HEK293 (cell line): ENCODE measurements at regions not wholly inside any gene's neighbourhood (a gene's known extent, or its start where the extent isn't known, plus 50 kb on each side); places are given as distances from the start of the nearest gene placed in this dataset.

Experiments used
- BCL11B ChIP-seq: fragments of 450-650 bp; formaldehyde crosslinking; IDR thresholded peaks from 2 replicates; pipeline ENCODE4 v1.5.1; 2016; ENCODE audit warnings: low read depth, missing biosample characterization, missing genetic modification characterization
- CTCF ChIP-seq: fragments of 450-650 bp; formaldehyde crosslinking; IDR thresholded peaks from 2 replicates; pipeline ENCODE4 v1.5.1; 2016; ENCODE audit warnings: missing biosample characterization, missing genetic modification characterization
- KLF10 ChIP-seq: fragments of 450-650 bp; IDR thresholded peaks from 2 replicates; pipeline ENCODE4 v1.5.1; 2018; ENCODE audit warnings: missing biosample characterization, mild to moderate bottlenecking, missing genetic modification characterization
- TCF7L2 ChIP-seq: IDR thresholded peaks from 2 replicates; pipeline ENCODE4 v1.6.1; 2011; ENCODE audit warnings: low read depth, mild to moderate bottlenecking, inconsistent platforms, low read length, moderate library complexity, borderline replicate concordance
- ZNF138 ChIP-seq: fragments of 450-650 bp; formaldehyde crosslinking; IDR thresholded peaks from 2 replicates; pipeline ENCODE4 v1.5.1; 2016; ENCODE audit warnings: missing biosample characterization, missing genetic modification characterization, borderline replicate concordance
- ZNF549 ChIP-seq: fragments of 450-650 bp; IDR thresholded peaks from 2 replicates; pipeline ENCODE4 v1.5.1; 2018; ENCODE audit warnings: missing biosample characterization, missing genetic modification characterization, mild to moderate bottlenecking, inconsistent platforms, moderate library complexity
- ZNF660 ChIP-seq: fragments of 450-650 bp; IDR thresholded peaks from 2 replicates; pipeline ENCODE4 v1.5.1; 2018; ENCODE audit warnings: missing biosample characterization, mild to moderate bottlenecking, missing genetic modification characterization

- TF ChIP-seq BCL11B (tag by site-specific recombination) (no peak), ZNF138 (no peak), KLF10 (no peak), CTCF (tag by site-specific recombination) (no peak), TCF7L2 (no peak), ZNF549 (no peak), ZNF660 (no peak)
Measured at GRCh38 chr12:67590149-67590790, 58.3 kb upstream of the DYRK2 start.
